H4 (cell line): ENCODE measurements at regions not wholly inside any gene's neighbourhood (a gene's known extent, or its start where the extent isn't known, plus 50 kb on each side); places are given as distances from the start of the nearest gene placed in this dataset.

Source experiments
- DNase-seq: peaks from one replicate; pipeline ENCODE4 v3.0.0-alpha.2; 2015; ENCODE audit warnings: low spot score

DNA sequence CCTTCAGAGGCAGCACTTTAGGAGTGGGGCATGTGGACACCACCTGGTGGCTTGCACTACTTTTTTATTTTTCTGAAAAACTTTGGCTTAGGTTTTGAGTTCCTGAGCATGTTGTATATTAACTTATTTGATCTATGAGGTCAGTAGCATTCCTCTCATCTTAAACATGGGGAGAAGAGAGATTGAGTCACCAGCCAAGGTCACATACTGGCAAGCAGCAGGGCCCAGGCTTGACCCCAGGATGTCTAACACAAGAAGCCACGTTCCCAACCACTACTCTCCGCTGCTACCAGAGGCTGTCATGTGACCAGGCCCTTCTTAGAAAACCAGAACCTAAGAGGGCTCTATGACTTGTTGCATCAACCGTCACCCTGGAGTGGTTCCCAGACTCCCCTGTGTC lies 210.3 kb upstream of the GPR26 start:
- DNase-seq: no peak

DNA sequence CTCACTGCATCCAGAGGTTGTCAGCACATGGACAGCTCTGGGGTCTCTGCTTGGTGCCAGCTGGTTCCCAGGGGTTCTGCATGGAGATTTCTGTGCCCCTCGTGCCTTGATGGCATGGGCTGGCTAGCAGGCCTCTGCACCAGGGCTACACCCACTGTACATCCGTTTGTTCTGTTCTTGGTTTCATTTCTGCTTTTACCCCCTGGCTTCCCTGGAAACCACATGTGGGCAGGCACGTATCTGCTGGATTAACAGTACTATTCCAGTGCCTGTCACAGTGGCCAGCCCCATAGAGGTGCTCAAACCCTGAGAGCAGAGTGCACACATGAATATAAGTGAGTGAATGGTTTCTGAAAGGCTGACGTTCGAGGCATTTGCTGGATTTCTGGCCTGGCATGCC lies 207.2 kb upstream of the GPR26 start:
- DNase-seq: no peak

GRCh38 chr10:123459371-123460091 lies 206.6 kb upstream of the GPR26 start:
- DNase-seq: no peak

DNA sequence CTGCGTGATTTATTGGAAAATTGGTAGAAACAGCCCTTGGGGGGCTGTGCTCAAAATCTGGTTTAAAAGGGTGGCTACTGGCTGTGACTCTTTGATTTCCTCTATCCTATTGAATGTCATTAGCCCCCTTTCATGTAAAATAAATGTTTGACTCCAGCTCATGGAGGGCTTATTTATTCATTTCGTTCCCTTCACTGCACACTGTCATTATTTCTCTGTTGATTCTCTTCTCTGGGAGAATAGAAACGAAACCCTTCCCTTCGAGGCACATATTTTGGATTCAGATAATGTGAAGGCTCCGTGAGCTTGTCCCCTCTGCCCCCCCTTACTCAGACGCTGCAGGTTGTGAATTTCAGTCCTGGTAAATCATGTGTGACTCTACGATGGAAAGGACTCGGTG lies 203.9 kb upstream of the GPR26 start:
- DNase-seq: no peak

DNA sequence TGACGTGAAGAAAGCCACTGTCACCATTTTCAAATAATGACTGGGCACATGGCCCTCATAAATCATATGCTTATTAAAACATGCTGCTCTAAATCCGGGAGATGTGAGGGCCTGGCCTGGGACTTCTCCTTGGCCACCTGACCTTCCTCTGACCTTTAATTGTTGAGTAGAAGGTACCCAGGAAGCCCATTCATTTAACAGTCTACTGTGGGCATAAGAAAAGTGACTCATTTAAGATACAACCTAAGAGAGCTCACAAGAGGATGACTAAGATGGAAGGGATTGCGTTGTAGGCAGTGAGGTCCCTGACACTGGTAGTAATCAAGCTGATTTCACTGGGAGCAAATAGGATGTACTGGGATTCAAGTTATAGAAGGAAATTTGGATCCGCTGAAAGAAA lies 203.4 kb upstream of the GPR26 start:
- no peak for DNase-seq

DNA sequence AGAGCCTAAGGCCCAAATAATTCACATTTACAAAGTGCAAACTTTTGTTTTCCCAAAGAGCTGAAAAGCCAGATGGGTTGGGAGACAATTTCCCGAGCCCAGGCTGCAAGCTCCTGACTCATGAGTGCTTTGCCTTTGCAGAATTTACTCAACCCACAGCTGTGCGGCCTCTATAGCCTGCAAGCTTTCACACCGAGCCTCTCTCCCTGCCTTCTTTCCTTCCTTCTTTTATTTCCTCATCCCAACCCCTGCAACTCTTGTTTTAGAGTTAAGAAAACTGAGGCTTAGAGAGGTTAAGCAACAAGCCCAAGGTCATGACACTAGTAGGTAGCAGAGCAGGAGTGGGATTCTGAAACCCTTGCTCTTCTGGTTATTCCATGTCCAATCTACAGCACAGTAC lies 203.0 kb upstream of the GPR26 start:
- no peak for DNase-seq

DNA sequence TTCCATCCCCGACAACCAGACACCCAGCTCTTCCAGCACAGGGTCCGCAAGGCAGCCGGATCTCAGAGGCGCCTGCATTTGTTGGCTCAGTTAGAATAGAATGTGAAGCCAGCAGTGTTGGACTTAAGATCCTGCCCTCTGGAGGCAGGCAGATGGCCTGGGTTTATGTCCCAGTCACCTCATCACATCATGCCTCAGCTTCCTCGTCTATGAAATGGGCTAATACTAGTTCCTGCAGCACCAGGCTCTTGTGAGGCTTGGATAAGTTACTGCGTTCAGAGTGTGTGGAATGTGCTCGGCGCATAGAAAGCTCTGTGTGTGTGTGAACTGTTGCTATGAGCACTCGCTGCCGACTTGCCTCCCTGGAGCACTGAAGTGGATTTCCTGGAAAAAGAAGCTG lies 202.5 kb upstream of the GPR26 start:
- no peak for DNase-seq

- DNase-seq: no peak
Measured at GRCh38 chr10:123464430-123465323, 201.5 kb upstream of the GPR26 start.

DNA sequence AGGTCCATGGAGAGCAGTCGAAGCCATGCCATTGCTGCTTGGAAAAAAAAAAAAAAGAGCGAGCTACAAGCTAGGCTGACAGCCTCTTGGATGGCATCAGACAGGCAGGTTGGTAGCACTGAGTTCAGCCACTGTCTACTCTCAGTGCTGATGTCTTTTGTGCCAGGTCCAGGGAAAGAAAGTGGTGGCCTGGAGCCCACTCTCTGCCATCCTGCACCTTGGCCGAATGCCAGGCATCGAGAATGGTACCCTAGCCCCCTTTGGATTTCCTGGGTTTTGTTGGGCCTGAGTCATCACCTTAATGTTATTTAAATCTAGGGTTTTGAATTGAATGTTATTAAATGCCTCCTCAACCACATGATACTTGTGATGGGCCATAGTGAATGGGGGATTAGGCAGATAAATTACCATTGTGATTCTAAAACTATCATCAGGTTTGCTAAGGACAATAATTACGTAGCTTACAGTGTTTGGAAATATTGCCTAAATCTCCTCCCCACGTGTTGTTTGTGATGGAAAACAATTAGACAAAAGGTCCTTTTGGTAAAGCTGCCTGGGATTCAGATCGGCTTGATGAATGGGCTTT lies 195.7 kb upstream of the GPR26 start:
- DNase-seq: no peak

DNA sequence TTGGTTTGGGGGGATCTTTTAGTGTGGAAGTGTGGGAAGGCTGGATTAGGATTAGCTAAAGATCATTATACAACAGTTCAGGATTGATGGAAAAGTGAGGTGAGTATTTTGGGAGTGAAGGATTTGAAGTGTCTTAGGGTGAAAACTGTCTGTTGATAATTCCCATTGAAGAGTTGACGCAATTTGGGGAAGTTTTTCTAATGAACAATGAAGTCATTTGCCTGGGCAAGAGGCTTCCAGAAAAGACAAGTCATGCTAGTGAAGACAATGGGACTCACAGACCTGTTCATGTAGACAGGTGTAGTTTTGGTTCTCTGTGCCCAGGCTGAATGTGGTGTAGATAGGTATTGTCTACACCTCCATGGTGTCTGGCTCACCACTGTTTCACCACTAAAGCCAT lies 194.3 kb upstream of the GPR26 start:
- DNase-seq: no peak

- DNase-seq: no peak
Measured at GRCh38 chr10:123472606-123473005, 193.5 kb upstream of the GPR26 start.

DNA sequence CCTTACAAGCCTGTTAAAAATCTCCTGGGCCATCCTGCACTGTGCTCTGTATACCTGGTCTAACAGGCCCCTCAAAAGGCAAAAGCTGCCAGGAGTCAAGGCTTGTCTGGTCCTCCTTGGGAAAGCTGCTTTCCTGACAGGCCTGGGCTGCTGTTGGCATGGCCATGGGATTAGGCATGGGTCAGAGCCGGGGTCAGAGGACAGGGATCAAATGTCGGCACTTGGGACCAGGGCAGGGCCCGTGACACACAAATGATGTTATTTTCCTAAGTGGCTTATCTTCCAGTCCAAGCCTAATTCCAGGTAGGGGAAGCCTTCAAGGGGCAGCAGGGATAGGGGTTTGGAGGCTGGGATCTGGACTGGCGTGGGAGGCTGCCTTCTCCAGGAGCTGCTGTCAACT lies 191.5 kb upstream of the GPR26 start:
- no peak for DNase-seq

DNA sequence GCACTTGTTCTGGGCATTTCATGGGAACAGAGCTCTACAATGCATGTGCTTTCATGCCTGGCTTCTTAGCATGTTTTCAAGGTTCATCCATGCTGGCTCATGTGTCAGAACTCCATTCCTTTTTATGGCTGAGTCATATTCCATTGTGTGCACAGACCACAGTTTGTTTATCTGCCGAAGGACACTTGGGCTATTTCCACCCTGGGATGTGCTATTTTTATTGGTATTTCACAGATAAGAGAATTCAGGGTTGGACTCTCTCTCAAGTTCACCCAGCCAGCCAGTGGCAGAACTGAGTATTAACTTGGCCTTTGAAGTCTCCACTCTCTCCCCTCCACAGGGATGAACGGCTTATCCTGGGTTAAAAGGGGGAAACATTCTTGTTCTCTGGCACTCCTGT lies 190.7 kb upstream of the GPR26 start:
- no peak for DNase-seq

DNA sequence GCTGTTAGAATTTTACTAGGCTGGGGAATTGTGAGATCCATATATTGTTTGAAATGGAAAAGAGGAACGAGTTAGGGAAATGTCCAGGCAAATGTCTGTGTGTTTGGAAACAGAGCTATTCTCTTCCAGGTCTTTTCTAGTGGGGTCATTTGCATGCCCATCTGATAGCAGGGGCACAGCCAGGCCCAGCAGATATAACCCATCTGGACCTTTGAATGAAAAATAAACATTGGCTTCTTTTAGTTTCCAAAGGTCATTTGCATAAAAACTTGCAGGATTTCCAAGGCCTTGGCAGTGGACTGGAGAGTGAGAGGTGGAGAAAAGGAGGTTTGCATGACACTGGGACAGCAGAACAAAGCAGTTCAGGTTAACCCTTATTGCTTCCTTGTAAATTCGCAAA lies 188.0 kb upstream of the GPR26 start:
- no peak for DNase-seq

GRCh38 chr10:123479640-123480039 lies 186.5 kb upstream of the GPR26 start:
- no peak for DNase-seq

- no peak for DNase-seq
Measured at GRCh38 chr10:123480344-123480743, 185.8 kb upstream of the GPR26 start.

- no peak for DNase-seq
Measured at GRCh38 chr10:123480845-123481244, 185.3 kb upstream of the GPR26 start.

- DNase-seq: no peak
Measured at GRCh38 chr10:123484722-123485121, 181.4 kb upstream of the GPR26 start.

DNA sequence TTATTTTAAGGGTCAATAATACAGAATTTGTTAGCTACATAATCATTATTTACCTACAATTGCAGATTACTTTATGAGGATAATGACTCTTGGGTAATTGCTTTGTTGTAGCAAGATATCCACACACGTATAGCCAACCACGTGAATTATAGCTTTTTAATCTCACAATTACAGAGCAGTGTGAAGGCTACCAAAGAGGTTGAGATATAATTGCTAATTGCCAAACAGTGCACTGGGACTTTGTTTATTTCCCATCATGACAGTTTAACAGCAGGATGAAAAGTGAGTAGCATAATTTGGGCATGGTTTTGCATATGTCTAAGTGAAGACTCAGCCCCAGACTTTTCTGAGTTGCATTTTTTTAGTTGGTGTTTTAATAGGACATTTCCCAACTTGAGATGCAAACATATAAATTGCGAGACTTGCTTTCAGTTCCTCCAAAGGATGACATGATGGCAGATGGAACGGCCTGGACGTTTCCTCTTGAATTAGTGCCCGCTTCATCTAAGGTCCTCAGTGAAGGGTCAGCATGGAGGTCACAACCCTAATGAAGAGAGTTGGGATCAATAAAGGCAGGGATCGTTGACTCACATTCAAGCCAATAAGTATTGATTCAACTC lies 180.7 kb upstream of the GPR26 start:
- no peak for DNase-seq

DNA sequence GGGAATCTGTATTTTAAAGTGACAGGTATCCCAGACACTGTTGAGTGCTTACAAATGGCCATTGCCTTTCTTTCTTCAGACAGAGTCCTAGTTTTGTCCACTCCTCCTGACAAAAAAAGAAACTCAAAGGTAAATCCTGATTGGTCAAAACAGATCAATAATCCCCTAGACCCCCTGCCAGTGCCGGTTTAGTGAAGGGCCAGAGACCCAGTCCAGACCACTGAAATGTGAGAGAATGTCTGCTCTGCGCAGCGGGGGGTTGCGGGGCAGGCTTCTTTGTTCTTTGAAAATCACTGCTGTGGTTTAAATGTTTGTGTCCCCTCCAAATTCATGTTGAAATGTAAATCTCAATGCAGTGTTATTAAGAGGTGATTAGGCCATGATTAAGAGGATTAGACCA lies 177.7 kb upstream of the GPR26 start:
- no peak for DNase-seq

DNA sequence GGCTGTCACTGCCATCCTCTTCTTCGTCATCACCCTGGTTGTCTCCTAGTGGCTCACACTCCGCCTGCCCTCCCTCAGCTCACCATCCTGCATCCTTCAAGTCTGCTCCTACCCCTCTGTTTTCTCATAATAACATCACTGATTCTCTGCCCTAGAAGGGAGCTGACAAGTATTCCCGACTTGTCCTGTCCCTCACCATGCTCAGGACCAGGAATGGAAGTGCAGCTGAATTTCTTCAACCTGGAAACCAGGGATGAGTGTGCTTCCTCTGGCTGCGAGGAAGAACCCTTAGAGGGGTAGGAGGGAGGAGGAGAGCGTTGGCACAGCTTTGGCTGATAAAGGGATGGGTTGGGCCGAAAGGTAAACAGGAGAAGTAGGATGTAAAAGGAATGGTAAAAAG lies 174.8 kb upstream of the GPR26 start:
- no peak for DNase-seq

- DNase-seq: no peak
Measured at GRCh38 chr10:123492016-123492415, 174.1 kb upstream of the GPR26 start.
